HG03139 (cell line): ENCODE measurements at regions not wholly inside any gene's neighbourhood (a gene's known extent, or its start where the extent isn't known, plus 50 kb on each side); places are given as distances from the start of the nearest gene placed in this dataset.

Experiments used
- ATAC-seq: cut with Tn5 transposase; IDR thresholded peaks from one replicate; pipeline ENCODE4 v1.9.1; 2021; ENCODE audit not compliant: unreplicated experiment

DNA sequence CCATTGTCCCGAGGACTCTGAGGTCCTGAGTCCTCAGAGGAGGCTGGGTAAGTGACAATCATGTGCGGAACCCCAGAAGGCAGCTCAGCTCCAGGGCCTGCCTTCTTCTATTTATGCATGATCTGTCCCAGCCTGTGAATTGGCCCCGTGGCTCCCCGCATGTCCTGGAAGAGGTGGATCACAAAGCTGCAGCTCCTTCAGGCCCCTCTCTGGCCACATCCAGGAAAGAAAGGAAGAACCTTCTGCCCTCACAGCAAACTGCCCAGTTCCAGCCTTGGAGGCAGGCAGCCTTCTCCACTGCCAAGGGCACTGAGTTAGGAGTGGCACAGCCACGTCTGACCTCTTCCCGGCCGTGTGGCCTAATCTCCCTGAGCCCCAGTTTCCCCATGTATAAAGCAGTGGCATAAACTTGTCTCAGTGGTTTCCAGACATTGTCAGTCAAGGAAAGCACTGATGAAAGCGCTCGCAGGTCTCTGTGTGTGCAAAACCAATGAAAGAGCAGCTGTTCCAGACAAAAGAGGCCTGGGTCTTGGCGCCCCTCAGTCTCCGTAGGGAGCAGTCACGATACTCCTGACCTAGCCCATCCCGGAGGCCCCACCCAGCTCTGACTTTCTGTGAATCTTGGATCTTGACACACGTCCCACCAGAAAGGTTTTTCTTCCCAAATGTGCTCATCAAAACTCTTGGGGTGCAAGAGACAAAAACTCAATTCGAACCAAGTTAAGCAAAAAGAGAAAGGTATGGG is 497.3 kb downstream of the SHQ1 start:
- ATAC-seq: no peak

DNA sequence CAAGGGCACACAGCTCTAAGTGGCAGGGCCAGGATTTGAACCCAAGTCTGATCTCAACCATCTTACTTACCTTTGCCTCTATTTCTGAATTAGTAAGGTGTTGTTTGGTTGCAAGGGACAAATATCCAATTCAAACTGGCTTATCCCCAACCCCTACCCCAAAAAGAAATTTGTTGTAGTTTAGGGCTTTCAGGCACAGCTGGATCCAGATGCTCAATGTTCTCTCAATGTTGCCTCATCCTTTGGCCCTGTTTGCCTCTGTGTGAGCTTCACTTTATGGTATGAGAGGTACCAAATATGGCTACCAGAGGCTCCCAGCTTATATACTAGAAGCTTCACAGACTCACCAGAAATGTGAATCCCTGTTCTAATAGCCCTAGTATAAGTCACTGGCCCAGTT is 499.9 kb downstream of the SHQ1 start:
- ATAC-seq: no peak

- no peak for ATAC-seq
Observed at GRCh38 chr3:72347819-72348319, 500.4 kb downstream of the SHQ1 start.

DNA sequence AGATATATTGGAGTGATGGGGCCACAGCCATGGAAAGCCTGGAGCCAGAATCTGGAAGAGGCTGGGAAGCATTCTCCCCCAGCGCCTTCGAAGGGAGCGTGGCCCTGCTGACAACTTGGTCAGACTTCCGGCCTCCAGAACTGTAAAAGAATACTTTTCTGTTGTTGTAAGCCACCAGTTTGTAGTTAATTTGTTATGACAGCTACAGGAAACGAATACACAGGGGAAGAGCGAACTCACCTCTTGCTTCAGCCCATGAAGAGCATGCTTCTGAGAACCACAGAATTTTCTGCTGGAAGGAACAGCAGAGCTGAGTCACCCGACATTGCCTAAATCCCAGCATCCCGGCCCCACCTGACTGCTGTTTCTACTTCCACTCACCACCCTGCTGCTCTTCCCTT is 501.7 kb downstream of the SHQ1 start:
- no peak for ATAC-seq

DNA sequence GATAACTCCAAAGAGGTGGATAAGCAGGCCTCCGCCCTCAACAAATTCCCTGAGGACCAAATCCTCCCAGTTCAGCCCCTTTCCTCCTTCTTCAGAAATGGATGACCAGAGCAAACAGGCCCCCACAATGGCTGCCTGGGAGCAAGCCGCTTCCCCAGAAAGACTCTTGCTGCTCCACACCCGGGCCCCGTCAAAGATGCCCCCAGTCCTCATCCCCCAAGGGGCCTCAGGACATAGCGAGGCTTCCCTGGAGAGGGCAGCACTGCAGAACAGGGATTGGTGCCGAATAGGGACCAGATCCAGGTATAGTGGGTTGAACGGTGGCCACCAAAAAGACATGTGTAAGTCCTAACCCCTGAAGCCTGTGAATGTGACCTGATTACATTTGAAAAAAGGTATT is 502.3 kb downstream of the SHQ1 start:
- ATAC-seq: no peak

DNA sequence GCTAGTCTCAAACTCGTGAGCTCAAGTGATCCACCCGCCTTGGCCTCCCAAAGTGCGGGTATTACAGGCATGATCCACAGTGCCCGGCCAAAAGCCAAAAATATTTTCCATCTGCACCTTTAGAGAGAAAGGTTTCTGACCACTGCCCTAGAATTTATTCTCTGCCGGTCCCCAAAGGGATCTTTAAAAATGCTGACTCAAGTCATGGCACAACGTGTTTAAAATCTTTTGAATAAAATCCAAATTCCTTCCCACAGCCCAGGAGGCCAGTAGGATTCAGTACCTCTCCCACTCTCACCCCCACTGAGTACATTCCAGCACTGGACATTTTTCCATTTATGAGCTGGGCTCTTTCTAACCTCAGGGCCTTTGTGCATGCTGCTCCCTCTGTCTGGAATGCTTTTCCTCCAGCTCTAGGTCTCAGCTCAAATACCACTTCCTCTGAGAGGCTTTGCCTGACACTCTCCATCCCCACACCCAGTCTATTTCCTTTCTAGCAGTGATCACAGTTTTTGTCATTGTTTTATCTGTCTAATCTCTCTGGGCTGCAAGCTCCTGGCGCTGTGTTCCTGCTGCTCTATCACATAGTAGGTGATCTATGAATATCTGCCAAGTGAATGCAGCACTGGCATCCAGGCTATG is 502.9 kb downstream of the SHQ1 start:
- no peak for ATAC-seq

GRCh38 chr3:72344647-72345046 is 503.6 kb downstream of the SHQ1 start:
- ATAC-seq: no peak

- ATAC-seq: no peak
Observed at GRCh38 chr3:72344236-72344635, 504.0 kb downstream of the SHQ1 start.

GRCh38 chr3:72343078-72343477 is 505.2 kb downstream of the SHQ1 start:
- ATAC-seq: no peak

GRCh38 chr3:72342450-72342849 is 505.8 kb downstream of the SHQ1 start:
- ATAC-seq: no peak

- no peak for ATAC-seq
Observed at GRCh38 chr3:72341920-72342319, 506.3 kb downstream of the SHQ1 start.

DNA sequence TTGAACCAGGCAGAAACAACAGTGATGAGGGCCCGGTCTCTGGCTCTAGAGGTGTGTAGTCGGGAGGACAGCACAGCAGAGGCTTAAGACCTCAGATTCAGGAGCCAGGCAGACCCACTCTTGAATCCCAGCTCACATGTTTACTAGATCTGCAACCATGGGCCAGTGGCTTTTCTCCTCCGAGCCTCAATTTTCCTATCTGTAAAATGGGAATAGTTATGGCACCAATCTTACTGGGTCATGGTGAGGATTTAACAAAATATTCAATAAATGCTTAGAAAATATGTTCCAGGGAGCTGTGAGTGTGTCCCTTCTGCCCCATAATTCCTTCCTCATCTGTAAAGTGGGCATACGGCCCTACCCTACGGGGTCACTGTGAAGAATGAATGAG is 506.9 kb downstream of the SHQ1 start:
- ATAC-seq: no peak

GRCh38 chr3:72340476-72341379 is 507.5 kb downstream of the SHQ1 start:
- ATAC-seq: no peak

GRCh38 chr3:72340056-72340455 is 508.2 kb downstream of the SHQ1 start:
- ATAC-seq: no peak

DNA sequence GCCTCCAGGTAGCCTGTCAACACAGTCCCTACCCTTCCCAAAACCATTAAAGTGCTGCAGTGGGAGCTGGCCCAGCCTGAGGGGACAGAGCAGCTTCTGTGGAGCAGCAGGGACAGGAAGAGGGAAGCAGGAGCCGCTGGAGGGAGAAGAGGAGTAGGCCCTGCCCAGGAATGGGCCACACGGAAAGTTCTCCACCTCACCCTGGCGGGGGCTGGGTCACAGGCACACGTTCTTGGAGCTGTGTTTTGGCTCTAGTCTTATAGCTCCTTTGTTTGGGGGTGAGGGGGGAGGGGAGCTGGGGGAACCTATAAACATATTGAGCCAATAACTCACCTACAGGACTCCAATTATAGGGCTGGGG is 508.6 kb downstream of the SHQ1 start:
- ATAC-seq: no peak

GRCh38 chr3:72338942-72339669 is 509.1 kb downstream of the SHQ1 start:
- no peak for ATAC-seq

- ATAC-seq: no peak
Observed at GRCh38 chr3:72338082-72338941, 509.9 kb downstream of the SHQ1 start.

GRCh38 chr3:72337480-72337855 is 510.8 kb downstream of the SHQ1 start:
- ATAC-seq: no peak

- ATAC-seq: no peak
Observed at GRCh38 chr3:72336821-72337479, 511.3 kb downstream of the SHQ1 start.
